ENCODE measurements at regions not wholly inside any gene's neighbourhood (a gene's known extent, or its start where the extent isn't known, plus 50 kb on each side); places are given as distances from the start of the nearest gene placed in this dataset.

DNA sequence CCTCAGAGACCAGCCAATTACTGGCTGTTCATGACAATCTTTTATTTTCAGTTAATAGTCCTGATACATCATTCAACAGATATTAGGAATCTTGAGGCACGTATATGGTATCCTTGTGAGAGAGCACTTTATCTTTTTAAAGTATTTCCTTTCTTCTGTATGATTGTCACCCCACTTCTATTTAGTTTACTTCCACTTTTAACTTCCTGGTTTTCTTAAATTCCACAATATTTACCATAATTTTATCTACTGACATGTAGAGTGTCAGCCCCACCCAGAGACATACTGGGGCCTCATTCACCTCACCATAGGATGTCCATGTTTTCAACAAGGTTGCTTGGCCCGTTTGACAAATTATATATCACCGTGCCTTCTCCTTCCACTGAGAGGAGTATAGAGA lies 182.9 kb upstream of the ID2 start:
- H3K27me3 ChIP-seq (ENCODE audit: insufficient read depth, insufficient read length), result no peaks in the 10 kb centered on the region
- no peak overlapping the region for H3K4me3 ChIP-seq (ENCODE audit: insufficient read length, low read depth)
- no peaks in the 10 kb centered on the region for H3K9me3 ChIP-seq (ENCODE audit: insufficient read depth, low read length)
- no peak for DNase-seq (ENCODE audit: low read depth, low spot score)
- H3K4me1 ChIP-seq (ENCODE audit: insufficient read depth, insufficient read length), result peaks cover 3% of the 10 kb centered on the region
- H3K36me3 ChIP-seq (ENCODE audit: insufficient read depth, insufficient read length, low read length), result no peaks in the 10 kb centered on the region
- no peak overlapping the region for H3K9ac ChIP-seq (ENCODE audit: insufficient read length, low read depth)
- TF ChIP-seq SUZ12 (IDR thresholded peaks at IDR 0.05; ENCODE audit: extremely low read depth, insufficient read depth, insufficient read length), result no peak
- TF ChIP-seq ZNF274 (IDR thresholded peaks at IDR 0.05; ENCODE audit: low read depth, low read length), result no peak
- TF ChIP-seq YY1 (IDR thresholded peaks at IDR 0.05; ENCODE audit: insufficient read depth, insufficient read length), result no peak

DNA sequence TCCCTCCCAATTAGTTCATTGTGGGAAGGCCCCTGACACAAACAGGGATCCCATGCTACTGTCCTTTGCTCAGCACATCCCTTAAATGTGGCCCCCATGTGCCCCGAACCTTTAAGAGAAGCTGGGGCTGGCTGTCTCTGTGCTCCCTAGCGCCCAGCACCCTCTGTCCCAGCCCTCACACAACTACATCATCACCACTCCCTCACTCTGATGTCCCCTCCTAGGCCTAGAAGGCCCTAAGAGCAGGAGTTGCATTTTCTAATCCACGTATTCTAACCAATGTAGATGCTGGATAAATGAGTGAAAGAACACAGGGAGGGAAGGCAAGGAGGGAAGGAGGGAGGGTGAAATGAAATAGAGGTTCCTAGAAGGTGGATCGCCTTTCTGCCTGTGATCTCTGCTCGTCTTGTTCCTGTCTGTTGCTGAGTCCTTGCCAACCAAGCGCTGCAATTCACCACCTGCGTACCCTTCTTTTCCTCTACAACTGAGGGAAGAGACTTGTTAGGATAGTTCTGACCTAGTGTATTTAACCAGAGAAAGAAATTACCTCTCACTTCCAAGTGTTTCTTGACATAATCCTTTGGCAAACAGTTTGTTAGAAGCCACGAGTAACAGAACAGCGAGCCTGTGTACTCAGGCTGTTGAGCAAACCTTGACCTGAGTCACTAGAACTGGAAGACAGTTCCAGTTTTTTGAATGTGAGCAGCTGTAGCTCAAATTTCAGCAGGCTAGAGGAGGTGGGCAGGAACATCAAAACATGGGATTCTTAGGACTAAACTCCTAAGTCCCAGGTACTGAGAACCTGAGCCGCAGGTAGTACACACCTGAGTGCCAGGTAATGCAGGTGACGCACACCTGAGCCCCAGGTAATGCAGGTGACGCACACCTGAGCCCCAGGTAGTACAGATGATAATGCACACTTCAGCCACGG lies 181.5 kb upstream of the ID2 start:
- no peak for TF ChIP-seq SUZ12 (IDR thresholded peaks at IDR 0.05; ENCODE audit: extremely low read depth, insufficient read depth, insufficient read length)
- no peak for TF ChIP-seq YY1 (IDR thresholded peaks at IDR 0.05; ENCODE audit: insufficient read depth, insufficient read length)
- no peak for TF ChIP-seq ZNF274 (IDR thresholded peaks at IDR 0.05; ENCODE audit: low read depth, low read length)
- no peak overlapping the region for H3K4me3 ChIP-seq (ENCODE audit: insufficient read length, low read depth)
- H3K9me3 ChIP-seq (ENCODE audit: insufficient read depth, low read length), result no peaks in the 10 kb centered on the region
- H3K27me3 ChIP-seq (ENCODE audit: insufficient read depth, insufficient read length), result no peaks in the 10 kb centered on the region
- H3K4me1 ChIP-seq (ENCODE audit: insufficient read depth, insufficient read length), result peaks cover 3% of the 10 kb centered on the region
- H3K36me3 ChIP-seq (ENCODE audit: insufficient read depth, insufficient read length, low read length), result no peaks in the 10 kb centered on the region
- no peak overlapping the region for H3K9ac ChIP-seq (ENCODE audit: insufficient read length, low read depth)
- no peak for DNase-seq (ENCODE audit: low read depth, low spot score)

DNA sequence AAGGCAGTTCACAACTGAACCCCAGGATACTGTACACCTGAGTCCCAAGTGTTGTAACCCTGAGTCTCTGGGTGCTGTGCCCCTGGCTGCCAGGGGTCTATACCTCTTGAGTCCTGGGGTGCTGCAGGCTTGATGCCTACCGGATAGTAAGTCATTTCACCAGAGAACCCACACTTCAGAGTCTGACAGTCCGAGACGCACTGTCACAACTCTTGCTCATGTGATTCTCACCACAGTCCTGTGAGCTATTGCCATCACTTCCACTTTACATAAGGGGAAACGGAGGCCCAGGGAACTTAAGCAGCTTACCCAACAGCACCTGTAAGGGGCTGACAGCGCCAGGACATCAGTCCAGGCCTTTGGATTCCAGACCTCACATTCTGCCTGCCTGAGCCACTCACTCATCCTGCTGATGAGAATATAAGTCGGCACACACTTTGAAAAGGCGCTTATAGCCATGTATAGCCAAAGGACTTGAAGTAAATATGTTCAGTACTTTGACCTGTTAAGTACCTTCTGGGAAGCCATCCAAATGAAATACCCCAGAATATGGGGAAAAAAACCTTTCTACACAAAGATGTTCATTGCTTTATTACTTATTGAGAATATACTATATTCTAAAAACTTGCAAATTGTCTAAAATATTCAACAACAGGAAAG lies 180.7 kb upstream of the ID2 start:
- H3K27me3 ChIP-seq (ENCODE audit: insufficient read depth, insufficient read length), result no peaks in the 10 kb centered on the region
- H3K36me3 ChIP-seq (ENCODE audit: insufficient read depth, insufficient read length, low read length), result no peaks in the 10 kb centered on the region
- peaks cover 3% of the 10 kb centered on the region for H3K4me1 ChIP-seq (ENCODE audit: insufficient read depth, insufficient read length)
- H3K9ac ChIP-seq (ENCODE audit: insufficient read length, low read depth), result no peak overlapping the region
- no peak for TF ChIP-seq ZNF274 (IDR thresholded peaks at IDR 0.05; ENCODE audit: low read depth, low read length)
- TF ChIP-seq SUZ12 (IDR thresholded peaks at IDR 0.05; ENCODE audit: extremely low read depth, insufficient read depth, insufficient read length), result no peak
- TF ChIP-seq YY1 (IDR thresholded peaks at IDR 0.05; ENCODE audit: insufficient read depth, insufficient read length), result no peak
- peaks cover 5% of the 10 kb centered on the region; the same call in 1 of the 2 replicates for H3K9me3 ChIP-seq (ENCODE audit: insufficient read depth, low read length)
- H3K4me3 ChIP-seq (ENCODE audit: insufficient read length, low read depth), result no peak overlapping the region
- no peak for DNase-seq (ENCODE audit: low read depth, low spot score)

GRCh38 chr2:8502316-8502715 lies 179.5 kb upstream of the ID2 start:
- Histone ChIP-seq H3K9me3 (ENCODE audit: insufficient read depth, low read length) (peaks cover 11% of the 10 kb centered on the region; the same call in 1 of the 2 replicates), H3K27me3 (ENCODE audit: insufficient read depth, insufficient read length) (no peaks in the 10 kb centered on the region), H3K4me1 (ENCODE audit: insufficient read depth, insufficient read length) (peaks cover 3% of the 10 kb centered on the region), H3K36me3 (ENCODE audit: insufficient read depth, insufficient read length, low read length) (no peaks in the 10 kb centered on the region), H3K9ac (ENCODE audit: insufficient read length, low read depth) (no peak overlapping the region), H3K4me3 (ENCODE audit: insufficient read length, low read depth) (no peak overlapping the region)
- TF ChIP-seq ZNF274 (IDR thresholded peaks at IDR 0.05; ENCODE audit: low read depth, low read length) (no peak), SUZ12 (IDR thresholded peaks at IDR 0.05; ENCODE audit: extremely low read depth, insufficient read depth, insufficient read length) (no peak), YY1 (IDR thresholded peaks at IDR 0.05; ENCODE audit: insufficient read depth, insufficient read length) (no peak)
- no peak for DNase-seq (ENCODE audit: low read depth, low spot score)

DNA sequence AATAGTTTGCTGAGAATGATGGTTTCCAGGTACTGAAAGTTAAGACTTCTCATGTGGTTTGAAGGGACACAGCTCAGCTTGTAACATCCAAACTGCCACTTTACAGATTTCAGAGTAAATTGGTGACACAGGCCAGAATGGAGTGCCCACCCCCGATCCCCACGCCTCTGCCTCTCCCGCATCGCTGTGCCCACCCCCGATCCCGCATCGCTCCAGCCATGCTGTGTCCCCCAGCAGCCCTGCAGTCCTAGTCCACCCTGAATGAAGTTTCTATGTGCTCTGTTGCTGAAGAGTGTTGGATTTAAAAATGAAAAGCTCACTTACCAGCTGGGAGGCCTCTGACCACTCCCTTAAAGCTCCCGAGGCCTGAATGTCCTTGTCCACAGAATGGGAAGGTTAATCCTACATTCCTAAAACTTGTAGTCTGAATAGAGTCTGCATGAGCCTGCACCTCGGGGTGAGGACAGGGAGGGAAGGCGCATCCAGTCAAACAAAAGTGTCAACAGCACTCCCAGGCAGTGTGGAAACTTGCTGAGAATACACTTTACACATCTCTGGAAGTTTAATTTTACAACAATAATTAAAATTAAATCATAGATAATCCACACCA lies 176.4 kb upstream of the ID2 start:
- H3K9me3 ChIP-seq (ENCODE audit: insufficient read depth, low read length), result peaks cover 17% of the 10 kb centered on the region; the same call in 1 of the 2 replicates
- H3K4me1 ChIP-seq (ENCODE audit: insufficient read depth, insufficient read length), result peaks cover under 1% of the 10 kb centered on the region
- TF ChIP-seq ZNF274 (IDR thresholded peaks at IDR 0.05; ENCODE audit: low read depth, low read length), result no peak
- no peak for TF ChIP-seq YY1 (IDR thresholded peaks at IDR 0.05; ENCODE audit: insufficient read depth, insufficient read length)
- TF ChIP-seq SUZ12 (IDR thresholded peaks at IDR 0.05; ENCODE audit: extremely low read depth, insufficient read depth, insufficient read length), result no peak
- H3K27me3 ChIP-seq (ENCODE audit: insufficient read depth, insufficient read length), result no peaks in the 10 kb centered on the region
- DNase-seq (ENCODE audit: low read depth, low spot score), result peak; percentile 9
- no peaks in the 10 kb centered on the region for H3K36me3 ChIP-seq (ENCODE audit: insufficient read depth, insufficient read length, low read length)
- H3K4me3 ChIP-seq (ENCODE audit: insufficient read length, low read depth), result no peak overlapping the region
- H3K9ac ChIP-seq (ENCODE audit: insufficient read length, low read depth), result no peak overlapping the region

GRCh38 chr2:8506746-8507145 lies 175.1 kb upstream of the ID2 start:
- H3K27me3 ChIP-seq (ENCODE audit: insufficient read depth, insufficient read length), result no peaks in the 10 kb centered on the region
- no peak for TF ChIP-seq SUZ12 (IDR thresholded peaks at IDR 0.05; ENCODE audit: extremely low read depth, insufficient read depth, insufficient read length)
- no peak for TF ChIP-seq ZNF274 (IDR thresholded peaks at IDR 0.05; ENCODE audit: low read depth, low read length)
- no peak for TF ChIP-seq YY1 (IDR thresholded peaks at IDR 0.05; ENCODE audit: insufficient read depth, insufficient read length)
- no peaks in the 10 kb centered on the region for H3K4me1 ChIP-seq (ENCODE audit: insufficient read depth, insufficient read length)

More at GRCh38 chr2:8506746-8507145, 175.1 kb upstream of the ID2 start:
- no peaks in the 10 kb centered on the region for H3K36me3 ChIP-seq (ENCODE audit: insufficient read depth, insufficient read length, low read length)
- H3K9me3 ChIP-seq (ENCODE audit: insufficient read depth, low read length), result peaks cover 17% of the 10 kb centered on the region; the same call in 1 of the 2 replicates
- H3K9ac ChIP-seq (ENCODE audit: insufficient read length, low read depth), result no peak overlapping the region
- no peak for DNase-seq (ENCODE audit: low read depth, low spot score)
- H3K4me3 ChIP-seq (ENCODE audit: insufficient read length, low read depth), result no peak overlapping the region

Data from NT2/D1 (cell line).